Activated naive CD8-positive, alpha-beta T cell treated with anti-CD3 and anti-CD28 coated beads for 36 hours (primary cell): ENCODE measurements at regions not wholly inside any gene's neighbourhood (a gene's known extent, or its start where the extent isn't known, plus 50 kb on each side); places are given as distances from the start of the nearest gene placed in this dataset.
"Not testable (repeated sequence)": the region's sequence is repeated elsewhere in the genome, so short reads cannot be mapped to it uniquely, and the experiment has no call there.

Source experiments
- DNase-seq: peaks from one replicate; pipeline ENCODE4 v3.0.0; 2021
- H3K27ac Mint-ChIP-seq: one replicate; pipeline ENCODE4 v1.8.0; 2022; ENCODE audit warnings: mild to moderate bottlenecking, moderate library complexity, mixed read lengths
- H3K27me3 Mint-ChIP-seq: one replicate; pipeline ENCODE4 v1.8.0; 2022; ENCODE audit warnings: mild to moderate bottlenecking, mixed read lengths
- H3K36me3 Mint-ChIP-seq: one replicate; pipeline ENCODE4 v1.8.0; 2021; ENCODE audit warnings: mild to moderate bottlenecking, mixed read lengths
- H3K4me1 Mint-ChIP-seq: one replicate; pipeline ENCODE4 v1.8.0; 2021; ENCODE audit warnings: mixed read lengths
- H3K4me3 Mint-ChIP-seq: one replicate; pipeline ENCODE4 v1.8.0; 2022; ENCODE audit warnings: mild to moderate bottlenecking, moderate library complexity, mixed read lengths
- H3K9me3 Mint-ChIP-seq: one replicate; pipeline ENCODE4 v1.8.0; 2022; ENCODE audit warnings: mixed read lengths

DNA sequence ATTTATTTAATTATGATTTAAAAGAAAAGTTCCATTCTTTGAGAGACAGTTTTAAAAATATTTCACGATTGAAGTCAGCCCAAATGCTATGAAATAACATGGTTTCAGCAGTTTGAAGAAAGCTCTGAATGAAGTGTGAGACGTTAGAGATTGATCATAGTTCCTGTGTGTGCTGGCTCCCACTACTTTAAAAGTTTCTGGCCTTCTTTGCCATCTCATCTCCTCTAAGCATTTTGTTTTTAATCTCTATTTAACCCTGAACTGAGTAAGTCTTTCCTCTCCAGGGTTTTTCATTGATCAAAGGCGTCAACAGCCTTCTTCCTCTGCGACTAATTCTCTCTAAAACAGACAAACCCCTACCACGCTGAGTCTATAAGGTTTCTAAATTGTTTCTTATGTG lies 225.3 kb upstream of the B3GALT2 start:
- no peak for DNase-seq
- peak overlapping the region; percentile 56 for H3K4me3 Mint-ChIP-seq
- H3K27me3 Mint-ChIP-seq: no peaks in the 10 kb centered on the region
- H3K27ac Mint-ChIP-seq: peak overlapping the region; percentile 93
- H3K36me3 Mint-ChIP-seq: peaks cover 11% of the 10 kb centered on the region
- H3K4me1 Mint-ChIP-seq: peaks cover 41% of the 10 kb centered on the region
- H3K9me3 Mint-ChIP-seq: peaks cover 8% of the 10 kb centered on the region

- Mint-ChIP-seq H3K4me1 (peaks cover 38% of the 10 kb centered on the region), H3K27ac (peak overlapping the region; percentile 93), H3K27me3 (no peaks in the 10 kb centered on the region), H3K4me3 (no peak overlapping the region), H3K9me3 (peaks cover 5% of the 10 kb centered on the region), H3K36me3 (peaks cover 7% of the 10 kb centered on the region)
- no peak for DNase-seq
These were observed 224.8 kb upstream of the B3GALT2 start for GRCh38 chr1:193411215-193411614.

- Mint-ChIP-seq H3K27ac (no peak overlapping the region), H3K9me3 (peaks cover 4% of the 10 kb centered on the region), H3K27me3 (no peaks in the 10 kb centered on the region), H3K4me1 (peaks cover 32% of the 10 kb centered on the region), H3K36me3 (peaks cover 5% of the 10 kb centered on the region), H3K4me3 (no peak overlapping the region)
- no peak for DNase-seq
These were observed 222.4 kb upstream of the B3GALT2 start for GRCh38 chr1:193408782-193409293.

DNA sequence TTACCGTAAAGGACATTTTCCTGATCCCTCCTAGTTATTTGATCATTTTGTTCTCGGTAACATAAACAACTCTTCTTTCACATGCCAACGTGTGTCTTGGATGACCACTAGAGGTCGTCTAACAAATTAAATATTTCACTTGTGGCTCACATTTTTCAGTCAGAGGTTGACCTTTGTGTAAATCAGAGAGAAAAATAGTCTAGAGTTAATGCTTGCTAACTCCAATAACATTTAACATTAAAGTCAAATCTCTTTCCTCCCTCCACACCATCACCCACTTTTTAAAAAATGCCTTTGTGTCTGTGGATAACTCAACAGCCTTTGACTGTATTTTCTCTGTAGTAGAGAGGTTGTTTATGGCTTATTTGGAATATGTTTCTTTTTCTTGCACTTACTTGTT lies 220.5 kb upstream of the B3GALT2 start:
- Mint-ChIP-seq H3K27me3 (no peaks in the 10 kb centered on the region), H3K9me3 (no peaks in the 10 kb centered on the region), H3K36me3 (no peaks in the 10 kb centered on the region), H3K4me1 (peaks cover 24% of the 10 kb centered on the region), H3K4me3 (no peak overlapping the region), H3K27ac (no peak overlapping the region)
- DNase-seq: no peak

GRCh38 chr1:193404236-193404635 lies 217.8 kb upstream of the B3GALT2 start:
- H3K27ac Mint-ChIP-seq: no peak overlapping the region
- H3K27me3 Mint-ChIP-seq: no peaks in the 10 kb centered on the region

DNA sequence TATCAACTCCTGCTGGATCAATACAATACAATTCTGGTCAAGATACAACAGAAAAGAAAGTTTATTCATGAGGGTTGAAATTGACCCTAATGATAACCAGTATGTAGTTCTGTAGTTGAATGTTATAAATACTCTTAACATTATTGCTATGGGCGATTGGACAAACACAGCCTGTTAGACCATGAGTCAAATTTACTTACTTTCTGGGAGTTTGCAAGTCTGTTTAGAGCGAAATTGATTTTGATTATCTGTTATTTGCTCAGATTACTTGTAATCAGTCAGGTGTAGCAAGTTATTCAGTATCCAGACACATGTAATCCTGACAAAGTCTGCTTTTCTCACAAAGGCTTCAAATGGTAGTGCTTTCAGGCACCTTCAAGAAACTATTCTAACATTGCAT lies 216.6 kb upstream of the B3GALT2 start:
- H3K27me3 Mint-ChIP-seq: no peaks in the 10 kb centered on the region
- H3K9me3 Mint-ChIP-seq: no peaks in the 10 kb centered on the region
- H3K4me3 Mint-ChIP-seq: no peak overlapping the region
- no peak for DNase-seq
- H3K27ac Mint-ChIP-seq: no peak overlapping the region
- peaks cover 10% of the 10 kb centered on the region for H3K4me1 Mint-ChIP-seq
- H3K36me3 Mint-ChIP-seq: no peaks in the 10 kb centered on the region

More at GRCh38 chr1:193404236-193404635, 217.8 kb upstream of the B3GALT2 start:
- no peaks in the 10 kb centered on the region for H3K9me3 Mint-ChIP-seq
- no peak overlapping the region for H3K4me3 Mint-ChIP-seq
- no peak for DNase-seq
- peaks cover 14% of the 10 kb centered on the region for H3K4me1 Mint-ChIP-seq
- no peaks in the 10 kb centered on the region for H3K36me3 Mint-ChIP-seq

- Mint-ChIP-seq H3K4me3 (no peak overlapping the region), H3K36me3 (no peaks in the 10 kb centered on the region)
These were observed 215.6 kb upstream of the B3GALT2 start for GRCh38 chr1:193402037-193402436.

GRCh38 chr1:193394336-193394735 lies 207.9 kb upstream of the B3GALT2 start:
- no peaks in the 10 kb centered on the region for H3K27me3 Mint-ChIP-seq
- H3K4me3 Mint-ChIP-seq: no peak overlapping the region
- no peak for DNase-seq
- H3K4me1 Mint-ChIP-seq: peaks cover 5% of the 10 kb centered on the region
- H3K36me3 Mint-ChIP-seq: peaks cover 1% of the 10 kb centered on the region
- H3K9me3 Mint-ChIP-seq: peaks cover 7% of the 10 kb centered on the region
- no peak overlapping the region for H3K27ac Mint-ChIP-seq

More at GRCh38 chr1:193402037-193402436, 215.6 kb upstream of the B3GALT2 start:
- DNase-seq: no peak
- H3K4me1 Mint-ChIP-seq: peaks cover 7% of the 10 kb centered on the region
- no peaks in the 10 kb centered on the region for H3K27me3 Mint-ChIP-seq
- no peaks in the 10 kb centered on the region for H3K9me3 Mint-ChIP-seq
- no peak overlapping the region for H3K27ac Mint-ChIP-seq

- H3K4me3 Mint-ChIP-seq: no peak overlapping the region
- H3K27ac Mint-ChIP-seq: no peak overlapping the region
- H3K27me3 Mint-ChIP-seq: no peaks in the 10 kb centered on the region
- peaks cover 10% of the 10 kb centered on the region for H3K9me3 Mint-ChIP-seq
- H3K4me1 Mint-ChIP-seq: peaks cover 5% of the 10 kb centered on the region
- H3K36me3 Mint-ChIP-seq: peaks cover 1% of the 10 kb centered on the region
- no peak for DNase-seq
These were observed 206.3 kb upstream of the B3GALT2 start for GRCh38 chr1:193392686-193393085.

- Mint-ChIP-seq H3K36me3 (no peaks in the 10 kb centered on the region), H3K4me1 (no peaks in the 10 kb centered on the region), H3K27ac (no peak overlapping the region), H3K27me3 (no peaks in the 10 kb centered on the region), H3K4me3 (no peak overlapping the region), H3K9me3 (peaks cover 3% of the 10 kb centered on the region)
- DNase-seq: no peak
These were observed 202.3 kb upstream of the B3GALT2 start for GRCh38 chr1:193388683-193389082.

- H3K9me3 Mint-ChIP-seq: peaks cover 3% of the 10 kb centered on the region
These were observed 201.8 kb upstream of the B3GALT2 start for GRCh38 chr1:193388165-193388564.

GRCh38 chr1:193387406-193387805 lies 201.0 kb upstream of the B3GALT2 start:
- no peaks in the 10 kb centered on the region for H3K27me3 Mint-ChIP-seq
- H3K36me3 Mint-ChIP-seq: no peaks in the 10 kb centered on the region
- no peak overlapping the region for H3K27ac Mint-ChIP-seq
- H3K4me1 Mint-ChIP-seq: no peaks in the 10 kb centered on the region
- peaks cover 3% of the 10 kb centered on the region for H3K9me3 Mint-ChIP-seq
- no peak overlapping the region for H3K4me3 Mint-ChIP-seq
- no peak for DNase-seq

More at GRCh38 chr1:193388165-193388564, 201.8 kb upstream of the B3GALT2 start:
- no peak overlapping the region for H3K4me3 Mint-ChIP-seq
- DNase-seq: no peak
- no peaks in the 10 kb centered on the region for H3K36me3 Mint-ChIP-seq
- H3K27me3 Mint-ChIP-seq: no peaks in the 10 kb centered on the region
- H3K4me1 Mint-ChIP-seq: no peaks in the 10 kb centered on the region
- H3K27ac Mint-ChIP-seq: no peak overlapping the region

GRCh38 chr1:193378451-193378850 lies 192.0 kb upstream of the B3GALT2 start:
- H3K4me1 Mint-ChIP-seq, H3K27ac Mint-ChIP-seq, H3K36me3 Mint-ChIP-seq, H3K9me3 Mint-ChIP-seq, H3K4me3 Mint-ChIP-seq, DNase-seq, H3K27me3 Mint-ChIP-seq: not testable (repeated sequence)

- no peaks in the 10 kb centered on the region for H3K4me1 Mint-ChIP-seq
- H3K27me3 Mint-ChIP-seq: no peaks in the 10 kb centered on the region
- no peaks in the 10 kb centered on the region for H3K36me3 Mint-ChIP-seq
- DNase-seq: no peak
- no peak overlapping the region for H3K27ac Mint-ChIP-seq
- H3K9me3 Mint-ChIP-seq: no peaks in the 10 kb centered on the region
- no peak overlapping the region for H3K4me3 Mint-ChIP-seq
These were observed 191.1 kb upstream of the B3GALT2 start for GRCh38 chr1:193377472-193377871.

DNA sequence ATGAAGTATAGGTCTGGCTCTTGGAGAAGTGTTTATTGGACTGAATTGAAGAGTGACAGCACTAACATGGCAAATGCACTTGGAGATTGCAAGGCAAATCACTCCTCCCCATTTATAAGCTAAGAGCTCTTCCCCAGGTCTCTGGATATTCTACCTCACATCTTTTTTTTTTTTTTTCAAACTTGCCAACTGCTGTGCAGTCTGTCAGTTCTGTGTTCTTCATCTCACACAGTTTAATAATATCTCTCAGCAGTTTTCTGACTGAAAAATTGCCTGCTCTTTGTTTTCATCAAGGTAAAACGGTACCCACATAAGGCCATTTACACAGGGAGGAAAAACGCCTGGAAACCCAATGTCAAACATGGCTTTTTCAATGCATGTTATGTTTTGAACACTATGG lies 186.1 kb upstream of the B3GALT2 start:
- Mint-ChIP-seq H3K4me3 (no peak overlapping the region), H3K27me3 (no peaks in the 10 kb centered on the region), H3K4me1 (peaks cover 6% of the 10 kb centered on the region), H3K9me3 (no peaks in the 10 kb centered on the region), H3K27ac (no peak overlapping the region), H3K36me3 (no peaks in the 10 kb centered on the region)
- DNase-seq: no peak

DNA sequence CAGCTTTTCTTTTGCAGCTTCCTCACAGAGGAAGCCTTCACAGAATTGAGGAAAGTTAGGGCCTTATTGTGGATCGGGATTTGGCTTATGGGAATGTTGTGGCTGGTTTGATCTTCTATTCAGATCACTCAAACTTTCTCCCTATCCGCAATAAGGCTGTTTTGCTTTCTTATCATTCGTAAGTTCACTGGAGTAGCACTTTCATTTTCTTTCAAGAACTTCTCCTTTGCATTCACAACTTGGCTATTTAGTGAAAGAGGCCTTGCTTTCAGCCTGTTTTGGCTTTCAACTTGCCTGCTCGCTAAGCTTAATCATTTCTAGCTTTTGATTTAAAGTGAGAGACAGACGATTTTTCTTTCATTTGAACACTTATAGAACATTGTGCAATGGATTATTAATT lies 181.9 kb upstream of the B3GALT2 start:
- Mint-ChIP-seq H3K4me3 (peak overlapping the region; percentile 18), H3K27me3 (no peaks in the 10 kb centered on the region), H3K4me1 (peaks cover 6% of the 10 kb centered on the region), H3K27ac (peak overlapping the region; percentile 59), H3K36me3 (no peaks in the 10 kb centered on the region), H3K9me3 (no peaks in the 10 kb centered on the region)
- no peak for DNase-seq
